ENCODE measurements at regions not wholly inside any gene's neighbourhood (a gene's known extent, or its start where the extent isn't known, plus 50 kb on each side); places are given as distances from the start of the nearest gene placed in this dataset.

- no peaks in the 10 kb centered on the region for H3K9me3 ChIP-seq (ENCODE audit: control insufficient read depth in 2 of 3, low read length in 3 of 3)
- Mint-ChIP-seq H3K36me3 (no peaks in the 10 kb centered on the region), H3K4me3 (no peak overlapping the region), H3K9me3 (peaks cover 0 to 4% (median 0%) of the 10 kb centered on the region in 11 donors), H3K4me1 (no peaks in the 10 kb centered on the region), H3K27ac (no peak overlapping the region), H3K27me3 (peaks cover 2 to 29% (median 22%) of the 10 kb centered on the region in 5 donors)
- no peak overlapping the region for H3K27ac ChIP-seq (ENCODE audit: low read depth, low read length)
- no peaks in the 10 kb centered on the region for H3K36me3 ChIP-seq (ENCODE audit: control insufficient read depth in 2 of 3, insufficient read depth in 3 of 3, low read length in 3 of 3)
- DNase-seq = no peak
- ChIA-PET POLR2A (no interaction called here), CTCF (no interaction called here)
- intact Hi-C loops (cut with micrococcal nuclease) = no loop called here
- H3K4me3 ChIP-seq (ENCODE audit: low read length) = no peak overlapping the region
- H3K4me1 ChIP-seq (ENCODE audit: control insufficient read depth in 2 of 2, insufficient read depth in 2 of 2, low read length in 2 of 2) = no peaks in the 10 kb centered on the region
- H3K27me3 ChIP-seq (ENCODE audit: control insufficient read depth in 2 of 2, insufficient read depth in 2 of 2, low read length in 2 of 2) = peaks cover 0 to 3% of the 10 kb centered on the region in 2 donors
- ATAC-seq = no peak
Measured at GRCh38 chr15:81785181-81785580, 260.6 kb downstream of the MEX3B start.

DNA sequence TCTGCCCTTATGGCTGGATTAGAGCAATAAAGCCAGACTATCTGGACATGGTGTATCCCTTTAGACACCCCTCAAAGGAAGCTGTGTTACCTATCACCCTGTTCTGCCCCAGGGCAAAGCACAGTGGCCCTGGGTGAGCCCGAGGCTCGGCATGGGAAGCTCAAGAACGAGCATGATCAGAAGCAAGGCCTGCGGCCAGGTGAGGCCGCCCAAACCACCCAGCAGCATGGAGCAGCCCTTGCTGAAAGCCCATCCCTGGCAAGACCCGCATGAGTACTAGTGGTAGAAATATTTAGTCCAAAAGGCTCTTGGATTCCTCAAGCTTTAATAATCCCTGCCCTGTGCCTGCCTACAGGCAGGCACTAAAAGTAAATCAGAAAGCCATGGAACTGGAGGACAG is 261.1 kb downstream of the MEX3B start:
- H3K4me3 Mint-ChIP-seq = no peak overlapping the region
- no peak for ATAC-seq
- ChIA-PET POLR2A (no interaction called here), CTCF (no interaction called here)
- H3K27ac Mint-ChIP-seq = no peak overlapping the region
- Histone ChIP-seq H3K36me3 (ENCODE audit: control insufficient read depth in 2 of 3, insufficient read depth in 3 of 3, low read length in 3 of 3) (no peaks in the 10 kb centered on the region), H3K27ac (ENCODE audit: low read depth, low read length) (no peak overlapping the region), H3K4me3 (ENCODE audit: low read length) (no peak overlapping the region), H3K9me3 (ENCODE audit: control insufficient read depth in 2 of 3, low read length in 3 of 3) (no peaks in the 10 kb centered on the region), H3K27me3 (ENCODE audit: control insufficient read depth in 2 of 2, insufficient read depth in 2 of 2, low read length in 2 of 2) (peaks cover 0 to under 1% of the 10 kb centered on the region in 2 donors), H3K4me1 (ENCODE audit: control insufficient read depth in 2 of 2, insufficient read depth in 2 of 2, low read length in 2 of 2) (no peaks in the 10 kb centered on the region)
- H3K27me3 Mint-ChIP-seq = peaks cover 2 to 33% (median 22%) of the 10 kb centered on the region in 5 donors
- H3K36me3 Mint-ChIP-seq = no peaks in the 10 kb centered on the region
- peaks cover 0 to 4% (median 0%) of the 10 kb centered on the region in 11 donors for H3K9me3 Mint-ChIP-seq
- no peak for DNase-seq
- no peaks in the 10 kb centered on the region for H3K4me1 Mint-ChIP-seq
- intact Hi-C loops (cut with micrococcal nuclease) = no loop called here

DNA sequence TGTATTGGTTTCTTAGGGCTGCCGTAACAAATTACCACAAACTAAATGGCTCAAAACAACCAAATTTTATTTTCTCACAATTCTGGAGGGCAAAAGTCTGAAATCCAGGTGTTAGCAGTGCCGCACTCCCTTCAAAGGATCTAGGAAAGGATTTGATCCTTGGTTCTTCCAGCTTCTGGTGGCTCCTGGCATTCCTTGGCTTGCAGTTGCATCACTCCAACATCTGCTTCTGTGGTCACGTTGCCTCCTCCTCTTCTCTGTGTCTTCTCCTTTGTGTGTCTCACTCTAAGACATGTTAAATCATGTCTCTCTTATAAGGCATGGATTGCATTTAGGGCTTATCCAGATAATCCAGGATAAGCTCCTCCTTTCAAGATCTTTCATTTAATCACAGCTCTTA is 262.2 kb downstream of the MEX3B start:
- Histone ChIP-seq H3K4me3 (ENCODE audit: low read length) (no peak overlapping the region), H3K36me3 (ENCODE audit: control insufficient read depth in 2 of 3, insufficient read depth in 3 of 3, low read length in 3 of 3) (no peaks in the 10 kb centered on the region), H3K4me1 (ENCODE audit: control insufficient read depth in 2 of 2, insufficient read depth in 2 of 2, low read length in 2 of 2) (no peaks in the 10 kb centered on the region), H3K9me3 (ENCODE audit: control insufficient read depth in 2 of 3, low read length in 3 of 3) (no peaks in the 10 kb centered on the region), H3K27me3 (ENCODE audit: control insufficient read depth in 2 of 2, insufficient read depth in 2 of 2, low read length in 2 of 2) (no peaks in the 10 kb centered on the region), H3K27ac (ENCODE audit: low read depth, low read length) (no peak overlapping the region)
- ATAC-seq (no peak), DNase-seq (no peak)
- peaks cover 0 to 27% (median 24%) of the 10 kb centered on the region in 5 donors for H3K27me3 Mint-ChIP-seq
- no peak overlapping the region for H3K4me3 Mint-ChIP-seq
- no peak overlapping the region for H3K27ac Mint-ChIP-seq
- intact Hi-C loops (cut with micrococcal nuclease) = no loop called here
- POLR2A ChIA-PET = no interaction called here
- CTCF ChIA-PET = no interaction called here
- H3K9me3 Mint-ChIP-seq = peaks cover 0 to 1% (median 0%) of the 10 kb centered on the region in 11 donors
- no peaks in the 10 kb centered on the region for H3K4me1 Mint-ChIP-seq
- no peaks in the 10 kb centered on the region for H3K36me3 Mint-ChIP-seq

GRCh38 chr15:81783076-81783475 is 262.7 kb downstream of the MEX3B start:
- ATAC-seq (no peak), DNase-seq (no peak)
- Histone ChIP-seq H3K4me1 (ENCODE audit: control insufficient read depth in 2 of 2, insufficient read depth in 2 of 2, low read length in 2 of 2) (no peaks in the 10 kb centered on the region), H3K9me3 (ENCODE audit: control insufficient read depth in 2 of 3, low read length in 3 of 3) (no peaks in the 10 kb centered on the region), H3K27ac (ENCODE audit: low read depth, low read length) (no peak overlapping the region), H3K4me3 (ENCODE audit: low read length) (no peak overlapping the region), H3K36me3 (ENCODE audit: control insufficient read depth in 2 of 3, insufficient read depth in 3 of 3, low read length in 3 of 3) (no peaks in the 10 kb centered on the region), H3K27me3 (ENCODE audit: control insufficient read depth in 2 of 2, insufficient read depth in 2 of 2, low read length in 2 of 2) (no peaks in the 10 kb centered on the region)
- H3K27ac Mint-ChIP-seq = no peak overlapping the region
- peaks cover 0 to 27% (median 23%) of the 10 kb centered on the region in 5 donors for H3K27me3 Mint-ChIP-seq
- peaks cover 0 to under 1% (median 0%) of the 10 kb centered on the region in 7 donors for H3K4me1 Mint-ChIP-seq
- intact Hi-C loops (cut with micrococcal nuclease) = no loop called here
- no peaks in the 10 kb centered on the region for H3K36me3 Mint-ChIP-seq
- ChIA-PET POLR2A (no interaction called here), CTCF (no interaction called here)
- H3K4me3 Mint-ChIP-seq = no peak overlapping the region
- H3K9me3 Mint-ChIP-seq = peaks cover 0 to 1% (median 0%) of the 10 kb centered on the region in 11 donors

DNA sequence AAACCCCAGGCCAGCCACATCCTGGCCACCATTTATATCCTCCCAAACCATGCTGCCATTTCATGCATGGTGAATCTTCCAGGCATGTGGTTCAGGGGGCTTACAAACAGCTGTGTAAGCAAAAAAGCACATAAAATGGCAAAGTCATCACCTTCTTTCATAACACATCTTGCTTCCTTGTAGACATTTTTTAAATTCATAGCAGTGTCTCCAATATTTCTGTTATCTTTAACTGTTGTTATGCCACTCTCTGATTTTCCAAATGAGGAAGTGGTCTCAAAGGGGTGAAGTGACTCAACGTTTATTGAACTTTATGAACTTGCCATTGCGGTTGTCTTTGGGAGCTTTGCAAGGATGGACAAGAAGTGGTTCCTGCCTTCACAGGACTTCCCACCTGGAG is 264.4 kb downstream of the MEX3B start:
- intact Hi-C loops (cut with micrococcal nuclease) = no loop called here
- H3K36me3 Mint-ChIP-seq = no peaks in the 10 kb centered on the region
- H3K36me3 ChIP-seq (ENCODE audit: control insufficient read depth in 2 of 3, insufficient read depth in 3 of 3, low read length in 3 of 3) = no peaks in the 10 kb centered on the region
- no peaks in the 10 kb centered on the region for H3K4me1 ChIP-seq (ENCODE audit: control insufficient read depth in 2 of 2, insufficient read depth in 2 of 2, low read length in 2 of 2)
- ChIA-PET POLR2A (no interaction called here), CTCF (no interaction called here)
- no peak overlapping the region for H3K4me3 ChIP-seq (ENCODE audit: low read length)
- H3K9me3 Mint-ChIP-seq = peaks cover 0 to 1% (median 0%) of the 10 kb centered on the region in 11 donors
- no peaks in the 10 kb centered on the region for H3K9me3 ChIP-seq (ENCODE audit: control insufficient read depth in 2 of 3, low read length in 3 of 3)
- H3K27ac Mint-ChIP-seq = no peak overlapping the region
- no peak for DNase-seq
- H3K27me3 ChIP-seq (ENCODE audit: control insufficient read depth in 2 of 2, insufficient read depth in 2 of 2, low read length in 2 of 2) = no peaks in the 10 kb centered on the region
- no peak overlapping the region for H3K27ac ChIP-seq (ENCODE audit: low read depth, low read length)
- ATAC-seq = no peak
- peaks cover 0 to 9% (median 0%) of the 10 kb centered on the region in 7 donors for H3K4me1 Mint-ChIP-seq
- no peak overlapping the region for H3K4me3 Mint-ChIP-seq
- peaks cover 0 to 26% (median 16%) of the 10 kb centered on the region in 5 donors for H3K27me3 Mint-ChIP-seq

DNA sequence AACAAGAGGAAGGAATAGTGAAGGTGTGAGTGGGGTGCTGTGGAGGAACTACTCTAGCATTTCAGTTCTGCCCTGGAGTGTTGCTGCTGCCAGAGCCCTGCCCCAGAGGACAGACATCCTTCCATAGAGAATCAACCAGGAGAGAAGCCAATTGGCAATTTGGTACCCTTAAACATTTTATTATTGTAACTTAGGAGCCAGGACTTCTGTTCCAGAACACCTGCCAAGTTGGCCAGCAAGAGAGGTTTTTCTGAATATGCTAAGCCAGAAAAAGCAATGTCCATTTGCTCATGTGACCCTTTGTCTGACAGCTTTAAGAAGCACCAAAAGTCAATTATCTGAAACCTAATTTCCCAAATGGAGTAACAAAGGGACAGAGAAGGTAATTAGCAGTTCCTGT is 264.9 kb downstream of the MEX3B start:
- H3K4me1 Mint-ChIP-seq = peaks cover 0 to 9% (median 0%) of the 10 kb centered on the region in 7 donors
- H3K4me3 Mint-ChIP-seq = no peak overlapping the region

GRCh38 chr15:81779181-81779580 is 266.6 kb downstream of the MEX3B start:
- Histone ChIP-seq H3K27me3 (ENCODE audit: control insufficient read depth in 2 of 2, insufficient read depth in 2 of 2, low read length in 2 of 2) (no peaks in the 10 kb centered on the region), H3K27ac (ENCODE audit: low read depth, low read length) (no peak overlapping the region), H3K4me3 (ENCODE audit: low read length) (no peak overlapping the region), H3K36me3 (ENCODE audit: control insufficient read depth in 2 of 3, insufficient read depth in 3 of 3, low read length in 3 of 3) (no peaks in the 10 kb centered on the region), H3K4me1 (ENCODE audit: control insufficient read depth in 2 of 2, insufficient read depth in 2 of 2, low read length in 2 of 2) (no peaks in the 10 kb centered on the region), H3K9me3 (ENCODE audit: control insufficient read depth in 2 of 3, low read length in 3 of 3) (no peaks in the 10 kb centered on the region)
- ATAC-seq (no peak), DNase-seq (no peak)
- Mint-ChIP-seq H3K36me3 (no peaks in the 10 kb centered on the region), H3K27me3 (peaks cover 0 to 16% (median 14%) of the 10 kb centered on the region in 5 donors), H3K4me1 (peaks cover 0 to 9% (median 0%) of the 10 kb centered on the region in 7 donors), H3K27ac (no peak overlapping the region), H3K9me3 (peaks cover 0 to 1% (median 0%) of the 10 kb centered on the region in 11 donors), H3K4me3 (no peak overlapping the region)
- ChIA-PET POLR2A (no interaction called here), CTCF (no interaction called here)
- intact Hi-C loops (cut with micrococcal nuclease) = no loop called here

More for the DNA sequence above, 264.9 kb downstream of the MEX3B start:
- Histone ChIP-seq H3K27me3 (ENCODE audit: control insufficient read depth in 2 of 2, insufficient read depth in 2 of 2, low read length in 2 of 2) (no peaks in the 10 kb centered on the region), H3K27ac (ENCODE audit: low read depth, low read length) (no peak overlapping the region), H3K4me3 (ENCODE audit: low read length) (no peak overlapping the region), H3K36me3 (ENCODE audit: control insufficient read depth in 2 of 3, insufficient read depth in 3 of 3, low read length in 3 of 3) (no peaks in the 10 kb centered on the region), H3K4me1 (ENCODE audit: control insufficient read depth in 2 of 2, insufficient read depth in 2 of 2, low read length in 2 of 2) (no peaks in the 10 kb centered on the region), H3K9me3 (ENCODE audit: control insufficient read depth in 2 of 3, low read length in 3 of 3) (no peaks in the 10 kb centered on the region)
- intact Hi-C loops (cut with micrococcal nuclease) = no loop called here
- no peak for DNase-seq
- CTCF ChIA-PET = no interaction called here
- Mint-ChIP-seq H3K27me3 (peaks cover 0 to 23% (median 16%) of the 10 kb centered on the region in 5 donors), H3K27ac (no peak overlapping the region), H3K9me3 (peaks cover 0 to 1% (median 0%) of the 10 kb centered on the region in 11 donors), H3K36me3 (no peaks in the 10 kb centered on the region)
- no peak for ATAC-seq
- POLR2A ChIA-PET = no interaction called here

Measured in naive thymus-derived CD4-positive, alpha-beta T cell (primary cell).